ENCODE measurements at regions not wholly inside any gene's neighbourhood (a gene's known extent, or its start where the extent isn't known, plus 50 kb on each side); places are given as distances from the start of the nearest gene placed in this dataset.
"Not testable (repeated sequence)": the region's sequence is repeated elsewhere in the genome, so short reads cannot be mapped to it uniquely, and the experiment has no call there.

- Histone ChIP-seq H3K36me3 (no peaks in the 10 kb centered on the region), H3K27ac (no peak overlapping the region), H3K4me1 (no peaks in the 10 kb centered on the region), H3K4me3 (no peak overlapping the region), H3K9me3 (peaks cover 0 to 6% (median 0%) of the 10 kb centered on the region in 12 donors), H3K27me3 (no peaks in the 10 kb centered on the region)
- DNase-seq (no peak), ATAC-seq (no peak)
- WGBS, 4 donors, result 70 to 80% (median 73%) methylated on average over 4 of the region's 4 CpGs
- TF ChIP-seq POLR2A (IDR thresholded peaks at IDR 0.05), result no peak
- no peak for TF ChIP-seq CTCF (IDR thresholded peaks at IDR 0.05)
- intact Hi-C loops (cut with DNase I), result no loop called here
These were observed 136.3 kb downstream of the SLC35B3 start for GRCh38 chr6:8299034-8299433.

GRCh38 chr6:8282946-8283345 is 152.4 kb downstream of the SLC35B3 start:
- intact Hi-C loops (cut with DNase I); H3K27me3 ChIP-seq; H3K9me3 ChIP-seq; H3K4me3 ChIP-seq; H3K36me3 ChIP-seq; DNase-seq; ATAC-seq; H3K27ac ChIP-seq; H3K4me1 ChIP-seq: not testable (repeated sequence)
- 84 to 94% (median 89%) methylated on average over 4 of the region's 4 CpGs for WGBS, 4 donors

GRCh38 chr6:8282380-8282779 is 153.0 kb downstream of the SLC35B3 start:
- DNase-seq, result no peak
- no peaks in the 10 kb centered on the region for H3K9me3 ChIP-seq
- peaks cover 0 to 11% (median 0%) of the 10 kb centered on the region in 9 donors for H3K27me3 ChIP-seq
- no peaks in the 10 kb centered on the region for H3K4me1 ChIP-seq
- H3K36me3 ChIP-seq, result no peaks in the 10 kb centered on the region
- TF ChIP-seq POLR2A (IDR thresholded peaks at IDR 0.05) (no peak), CTCF (IDR thresholded peaks at IDR 0.05) (no peak)
- 89 to 91% (median 90%) methylated on average over 39 of the region's 39 CpGs for WGBS, 4 donors
- H3K4me3 ChIP-seq, result no peak overlapping the region
- intact Hi-C loops (cut with DNase I), result no loop called here
- H3K27ac ChIP-seq, result no peak overlapping the region
- ATAC-seq, result no peak

GRCh38 chr6:8279041-8279805 is 156.1 kb downstream of the SLC35B3 start:
- TF ChIP-seq CTCF (IDR thresholded peaks at IDR 0.05), result no peak
- TF ChIP-seq POLR2A (IDR thresholded peaks at IDR 0.05), result no peak
- no peak overlapping the region for H3K4me3 ChIP-seq
- ATAC-seq (no peak), DNase-seq (no peak)
- H3K27me3 ChIP-seq, result peaks cover 0 to 12% (median 0%) of the 10 kb centered on the region in 9 donors
- H3K4me1 ChIP-seq, result no peaks in the 10 kb centered on the region
- intact Hi-C loops (cut with DNase I), result no loop called here
- no peaks in the 10 kb centered on the region for H3K9me3 ChIP-seq
- WGBS, 4 donors, result 78 to 82% (median 81%) methylated on average over 15 of the region's 15 CpGs
- H3K36me3 ChIP-seq, result no peaks in the 10 kb centered on the region
- no peak overlapping the region for H3K27ac ChIP-seq

GRCh38 chr6:8278562-8278961 is 156.8 kb downstream of the SLC35B3 start:
- no peak for DNase-seq
- H3K9me3 ChIP-seq, result no peaks in the 10 kb centered on the region
- no peak overlapping the region for H3K4me3 ChIP-seq
- H3K36me3 ChIP-seq, result no peaks in the 10 kb centered on the region
- H3K4me1 ChIP-seq, result no peaks in the 10 kb centered on the region
- H3K27ac ChIP-seq, result no peak overlapping the region
- H3K27me3 ChIP-seq, result peaks cover 0 to 12% (median 0%) of the 10 kb centered on the region in 9 donors
- 74 to 78% (median 76%) methylated on average over 8 of the region's 8 CpGs for WGBS, 4 donors
- no peak for TF ChIP-seq POLR2A (IDR thresholded peaks at IDR 0.05)
- TF ChIP-seq CTCF (IDR thresholded peaks at IDR 0.05), result no peak
- intact Hi-C loops (cut with DNase I), result no loop called here
- ATAC-seq, result no peak
